ENCODE measurements at regions not wholly inside any gene's neighbourhood (a gene's known extent, or its start where the extent isn't known, plus 50 kb on each side); places are given as distances from the start of the nearest gene placed in this dataset.

GRCh38 chr1:177783051-177783450 is 186.8 kb downstream of the SEC16B start:
- no peak for DNase-seq (ENCODE audit: low spot score)
- Histone ChIP-seq H3K4me1 (ENCODE audit: control insufficient read depth in 4 of 4, insufficient read depth in 4 of 4, low read length in 3 of 4) (peaks cover 0 to 3% (median 0%) of the 10 kb centered on the region in 4 donors), H3K9me3 (ENCODE audit: control insufficient read depth in 4 of 4, low read length in 3 of 4) (no peaks in the 10 kb centered on the region), H3K9ac (ENCODE audit: low read depth in 1 of 2, low read length in 2 of 2) (no peak overlapping the region), H3K36me3 (ENCODE audit: control insufficient read depth in 4 of 4, insufficient read depth in 3 of 4, low read depth in 1 of 4, low read length in 3 of 4) (no peaks in the 10 kb centered on the region), H3K27me3 (ENCODE audit: control insufficient read depth in 4 of 4, insufficient read depth in 4 of 4, low read length in 3 of 4) (peaks cover 0 to 7% (median 0%) of the 10 kb centered on the region in 4 donors), H3K4me3 (ENCODE audit: low read depth in 1 of 3, low read length in 3 of 3) (no peak overlapping the region), H3K27ac (ENCODE audit: low read depth in 1 of 2, low read length in 2 of 2) (no peak overlapping the region)
- 58% methylated on average over 4 of the region's 4 CpGs for WGBS
- TF ChIP-seq RAD21 (IDR thresholded peaks at IDR 0.05) (peak in 1 of 2 donors; percentile 49), FOXA2 (IDR thresholded peaks at IDR 0.05) (no peak)

- Histone ChIP-seq H3K27me3 (ENCODE audit: control insufficient read depth in 4 of 4, insufficient read depth in 4 of 4, low read length in 3 of 4) (peaks cover 0 to 4% (median 0%) of the 10 kb centered on the region in 4 donors), H3K9me3 (ENCODE audit: control insufficient read depth in 4 of 4, low read length in 3 of 4) (no peaks in the 10 kb centered on the region), H3K4me3 (ENCODE audit: low read depth in 1 of 3, low read length in 3 of 3) (no peak overlapping the region), H3K9ac (ENCODE audit: low read depth in 1 of 2, low read length in 2 of 2) (no peak overlapping the region), H3K36me3 (ENCODE audit: control insufficient read depth in 4 of 4, insufficient read depth in 3 of 4, low read depth in 1 of 4, low read length in 3 of 4) (no peaks in the 10 kb centered on the region), H3K27ac (ENCODE audit: low read depth in 1 of 2, low read length in 2 of 2) (no peak overlapping the region), H3K4me1 (ENCODE audit: control insufficient read depth in 4 of 4, insufficient read depth in 4 of 4, low read length in 3 of 4) (peaks cover 0 to 3% (median 0%) of the 10 kb centered on the region in 4 donors)
- no peak for TF ChIP-seq EGR1 (IDR thresholded peaks at IDR 0.05; ENCODE audit: low read depth in 2 of 2)
- no peak for TF ChIP-seq JUND (IDR thresholded peaks at IDR 0.05)
- no peak for TF ChIP-seq FOXA1 (IDR thresholded peaks at IDR 0.05)
- no peak for TF ChIP-seq HNF4G (IDR thresholded peaks at IDR 0.05)
- TF ChIP-seq HNF4A (conservative IDR thresholded peaks at IDR 0.05), result peak; percentile 6 to 27
- no peak for TF ChIP-seq GABPA (IDR thresholded peaks at IDR 0.05 in 1 of 2, conservative IDR thresholded peaks at IDR 0.05 in 1 of 2)
- TF ChIP-seq NR2F2 (IDR thresholded peaks at IDR 0.05), result no peak
- TF ChIP-seq RXRA (IDR thresholded peaks at IDR 0.05), result peak in 1 of 2 donors; percentile 25
- TF ChIP-seq RAD21 (IDR thresholded peaks at IDR 0.05), result peak; percentile 96 to 98
- no peak for TF ChIP-seq SP1 (IDR thresholded peaks at IDR 0.05)
- no peak for TF ChIP-seq ZBTB33 (IDR thresholded peaks at IDR 0.05)
- no peak for TF ChIP-seq TAF1 (conservative IDR thresholded peaks at IDR 0.05)
- no peak for TF ChIP-seq FOXA2 (IDR thresholded peaks at IDR 0.05)
- peak; percentile 84 for TF ChIP-seq CTCF (IDR thresholded peaks at IDR 0.05; ENCODE audit: low read depth, low read length, missing input control)
- TF ChIP-seq ATF3 (IDR thresholded peaks at IDR 0.05), result no peak
- TF ChIP-seq YY1 (IDR thresholded peaks at IDR 0.05), result no peak
- no peak for TF ChIP-seq REST (IDR thresholded peaks at IDR 0.05)
- TF ChIP-seq MAX (IDR thresholded peaks at IDR 0.05), result no peak
- no peak for DNase-seq (ENCODE audit: low spot score)
- WGBS, result 24% methylated on average over 5 of the region's 5 CpGs
Observed at GRCh38 chr1:177780096-177780700, 189.7 kb downstream of the SEC16B start.
